Panc1 (cell line): ENCODE measurements at regions not wholly inside any gene's neighbourhood (a gene's known extent, or its start where the extent isn't known, plus 50 kb on each side); places are given as distances from the start of the nearest gene placed in this dataset.

Source experiments
- ATAC-seq: fragments of 200-7000 bp; cut with Tn5 transposase; 2 replicates; pipeline ENCODE4 v1.9.1; 2020; ENCODE audit warnings: mild to moderate bottlenecking, moderate library complexity
- BruUV-seq: library from RNA; stranded (reverse); fragments of 400-500 nt; replicated peaks from 2 replicates; lab custom pipeline; 2021; lab: Mats Ljungman, UMichigan
- CTCF ChIA-PET: fragments of 300-600 bp; sonication (Branson Sonifier 250); formaldehyde crosslinking; loops from one replicate; lab custom pipeline; 2022; ENCODE audit warnings: antibody characterized with exemption; lab: Charles Lee
- POLR2A ChIA-PET: fragments of 300-600 bp; sonication (Branson Sonifier 250); formaldehyde crosslinking; loops from one replicate; lab custom pipeline; 2022; ENCODE audit warnings: antibody characterized with exemption; lab: Charles Lee
- DNase-seq: peaks from one replicate; pipeline ENCODE4 v3.0.0-alpha.2; 2010; ENCODE audit warnings: low read depth, low spot score
- H3K27ac ChIP-seq: 2 replicates; pipeline ENCODE4 v1.5.1; 2011; ENCODE audit warnings: mild to moderate bottlenecking, low read length, inconsistent platforms
- H3K27me3 ChIP-seq: fragments of 200-500 bp; sonication (Bioruptor generic); 2 replicates; pipeline ENCODE4 v1.6.0; 2014; ENCODE audit warnings: low read length, inconsistent platforms; ENCODE audit not compliant: control insufficient read depth, insufficient read depth
- H3K36me3 ChIP-seq: fragments of 200-500 bp; sonication (Bioruptor generic); 2 replicates; pipeline ENCODE4 v1.5.1; 2014; ENCODE audit warnings: inconsistent platforms, mild to moderate bottlenecking, low read length, moderate library complexity; ENCODE audit not compliant: control insufficient read depth, insufficient read depth
- H3K4me1 ChIP-seq: 2 replicates; pipeline ENCODE4 v1.5.1; 2011; ENCODE audit warnings: inconsistent platforms, mild to moderate bottlenecking, low read length, moderate library complexity; ENCODE audit not compliant: control insufficient read depth, insufficient read depth
- H3K4me3 ChIP-seq, 2 experiments: 2 replicates each; pipeline ENCODE4 v1.5.1; 2011 to 2012; ENCODE audit warnings: low read depth in 2 of 2, low read length in 2 of 2, mild to moderate bottlenecking in 2 of 2, inconsistent platforms in 1 of 2, moderate library complexity in 1 of 2
- H3K9me3 ChIP-seq: fragments of 200-500 bp; sonication (Bioruptor generic); 2 replicates; pipeline ENCODE4 v1.5.1; 2014; ENCODE audit warnings: low read depth, mild to moderate bottlenecking, inconsistent platforms, low read length, moderate library complexity; ENCODE audit not compliant: control insufficient read depth, insufficient read depth
- CTCF ChIP-seq: fragments of 450-650 bp; IDR thresholded peaks from 2 replicates; pipeline ENCODE4 v1.5.1; 2017; ENCODE audit warnings: mild to moderate bottlenecking
- POLR2AphosphoS5 ChIP-seq: IDR thresholded peaks from 2 replicates; pipeline ENCODE4 v1.6.1; 2012; ENCODE audit warnings: mild to moderate bottlenecking, low read depth, low read length, moderate library complexity
- REST ChIP-seq, 2 experiments: IDR thresholded peaks; 2 replicates each; pipeline ENCODE4 v1.6.1; 2011 to 2012; ENCODE audit warnings: low read depth in 2 of 2, control low read depth in 1 of 2, low read length in 1 of 2, mild to moderate bottlenecking in 1 of 2, moderate library complexity in 1 of 2; ENCODE audit not compliant: insufficient read depth in 1 of 2
- SIN3A ChIP-seq: IDR thresholded peaks from 2 replicates; pipeline ENCODE4 v1.6.1; 2012; ENCODE audit warnings: low read depth, mild to moderate bottlenecking, low read length, moderate library complexity, borderline replicate concordance; ENCODE audit not compliant: insufficient read depth
- TCF7L2 ChIP-seq: IDR thresholded peaks from 2 replicates; pipeline ENCODE4 v1.6.1; 2011; ENCODE audit warnings: mild to moderate bottlenecking, low read depth, low read length, inconsistent platforms
- in situ Hi-C: cut with HindIII; loops from 2 replicates; pipeline ENCODE4 v1.10.0; 2016; ENCODE audit warnings: low sequenced_read_pairs, low pct_unique_long_range_greater_than_20kb
- intact Hi-C: fragments of 100-400 bp; cut with micrococcal nuclease; formaldehyde crosslinking; loops from one replicate; pipeline ENCODE4 v1.10.0; 2022; ENCODE audit not compliant: unreplicated experiment

GRCh38 chr1:47554082-47554481, 116.2 kb downstream of the FOXD2 start:
- Histone ChIP-seq H3K9me3 (no peaks in the 10 kb centered on the region), H3K36me3 (no peaks in the 10 kb centered on the region), H3K27ac (no peak overlapping the region), H3K4me1 (no peaks in the 10 kb centered on the region), H3K27me3 (no peaks in the 10 kb centered on the region; the same call in 1 of the 2 replicates), H3K4me3 (no peak overlapping the region)
- intact Hi-C loops: no loop called here
- DNase-seq: no peak
- ChIA-PET POLR2A (no interaction called here), CTCF (no interaction called here)
- TF ChIP-seq SIN3A (no peak), POLR2AphosphoS5 (no peak), REST (IDR thresholded peaks at IDR 0.05; ENCODE audit: insufficient read depth in 1 of 2, low read depth in 2 of 2, low read length in 1 of 2) (no peak), CTCF (no peak), TCF7L2 (no peak)
- in situ Hi-C loops: no loop called here
- no peak for ATAC-seq
- BruUV-seq: no TSS peak

- intact Hi-C loops (no loop called here), in situ Hi-C loops (no loop called here)
- Histone ChIP-seq H3K4me1 (no peaks in the 10 kb centered on the region), H3K27me3 (no peaks in the 10 kb centered on the region; the same call in 1 of the 2 replicates), H3K27ac (no peak overlapping the region), H3K9me3 (no peaks in the 10 kb centered on the region), H3K36me3 (no peaks in the 10 kb centered on the region), H3K4me3 (no peak overlapping the region)
- POLR2A ChIA-PET: no interaction called here
- no peak for DNase-seq
- no peak for TF ChIP-seq SIN3A
- TF ChIP-seq REST (IDR thresholded peaks at IDR 0.05; ENCODE audit: insufficient read depth in 1 of 2, low read depth in 2 of 2, low read length in 1 of 2): no peak
- TF ChIP-seq POLR2AphosphoS5: no peak
- TF ChIP-seq TCF7L2: no peak
- TF ChIP-seq CTCF: no peak
- no peak for ATAC-seq
- BruUV-seq: no TSS peak
- CTCF ChIA-PET: interaction anchor here (0.6 kb wide), 1 partner anchor 449 kb away, joined by 4 read pairs; no protein-coding TSS in a partner anchor
These were observed 117.1 kb downstream of the FOXD2 start for GRCh38 chr1:47554901-47555300.
